H7 (cell line): ENCODE measurements at regions not wholly inside any gene's neighbourhood (a gene's known extent, or its start where the extent isn't known, plus 50 kb on each side); places are given as distances from the start of the nearest gene placed in this dataset.

Experiments
- DNase-seq: peaks from one replicate; pipeline ENCODE4 v3.0.0; 2012
- H3K27me3 ChIP-seq: 2 replicates; pipeline ENCODE4 v1.6.0; 2011; ENCODE audit warnings: mild to moderate bottlenecking, low read length; ENCODE audit not compliant: control insufficient read depth, insufficient read depth
- H3K36me3 ChIP-seq: replicated peaks from 2 replicates; pipeline ENCODE4 v1.5.1; 2011; ENCODE audit warnings: low read length; ENCODE audit not compliant: control insufficient read depth, insufficient read depth
- H3K4me3 ChIP-seq: 2 replicates; pipeline ENCODE4 v1.5.1; 2011; ENCODE audit warnings: low read depth, mild to moderate bottlenecking, control low read depth, low read length, moderate library complexity; ENCODE audit not compliant: insufficient read depth

GRCh38 chr11:115030166-115030565 lies 351.8 kb downstream of the NXPE2 start:
- Histone ChIP-seq H3K4me3 (no peak overlapping the region), H3K27me3 (no peaks in the 10 kb centered on the region), H3K36me3 (no peaks in the 10 kb centered on the region)
- DNase-seq: no peak

DNA sequence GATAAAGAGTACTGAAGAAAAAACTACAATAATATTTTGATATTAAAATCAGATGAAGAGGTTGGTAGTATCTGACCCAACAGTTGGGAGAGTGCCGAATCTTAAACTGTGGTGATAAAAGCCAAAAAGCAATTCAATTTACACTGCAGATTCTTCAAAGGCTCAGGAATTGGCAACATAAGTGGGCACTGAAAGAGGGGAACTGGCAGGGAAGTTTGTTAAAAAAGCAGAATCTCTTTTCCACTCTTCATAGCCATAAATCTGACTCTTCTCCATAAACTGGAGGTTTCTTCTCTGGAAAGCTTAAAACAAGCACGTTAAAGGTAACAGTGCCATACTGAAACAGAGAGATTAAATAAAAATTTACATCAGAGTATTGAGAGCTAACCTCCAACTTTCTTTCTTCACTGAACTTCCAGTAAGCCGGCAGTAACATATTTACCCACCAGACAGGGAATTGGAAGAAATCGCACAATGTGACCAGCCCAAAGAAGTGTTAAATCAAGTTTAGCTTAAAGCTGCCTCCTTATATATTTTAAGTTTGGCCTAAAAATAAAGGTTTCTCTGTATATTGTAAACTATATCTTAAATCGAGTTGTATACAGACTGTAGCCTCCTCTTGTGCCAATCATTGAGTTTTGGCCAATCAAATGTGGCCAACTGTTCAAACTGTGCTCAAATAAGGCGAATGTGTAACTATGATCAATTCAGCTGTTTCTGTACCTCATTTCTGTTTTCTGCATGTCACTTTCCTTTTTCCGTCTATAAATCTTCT lies 358.3 kb downstream of the NXPE2 start:
- no peak for DNase-seq
- Histone ChIP-seq H3K4me3 (no peak overlapping the region), H3K36me3 (no peaks in the 10 kb centered on the region), H3K27me3 (no peaks in the 10 kb centered on the region)

- H3K27me3 ChIP-seq: no peaks in the 10 kb centered on the region
- H3K4me3 ChIP-seq: no peak overlapping the region
- H3K36me3 ChIP-seq: no peaks in the 10 kb centered on the region
- peak; percentile 32 for DNase-seq
Measured at GRCh38 chr11:115042002-115042401, 363.7 kb downstream of the NXPE2 start.

GRCh38 chr11:115047631-115048030 lies 369.3 kb downstream of the NXPE2 start:
- no peak for DNase-seq
- Histone ChIP-seq H3K4me3 (no peak overlapping the region), H3K27me3 (no peaks in the 10 kb centered on the region; the same call in 1 of the 2 replicates), H3K36me3 (no peaks in the 10 kb centered on the region)

GRCh38 chr11:115049796-115050195 lies 371.5 kb downstream of the NXPE2 start:
- DNase-seq: no peak
- Histone ChIP-seq H3K27me3 (no peaks in the 10 kb centered on the region; the same call in 1 of the 2 replicates), H3K4me3 (no peak overlapping the region), H3K36me3 (no peaks in the 10 kb centered on the region)

DNA sequence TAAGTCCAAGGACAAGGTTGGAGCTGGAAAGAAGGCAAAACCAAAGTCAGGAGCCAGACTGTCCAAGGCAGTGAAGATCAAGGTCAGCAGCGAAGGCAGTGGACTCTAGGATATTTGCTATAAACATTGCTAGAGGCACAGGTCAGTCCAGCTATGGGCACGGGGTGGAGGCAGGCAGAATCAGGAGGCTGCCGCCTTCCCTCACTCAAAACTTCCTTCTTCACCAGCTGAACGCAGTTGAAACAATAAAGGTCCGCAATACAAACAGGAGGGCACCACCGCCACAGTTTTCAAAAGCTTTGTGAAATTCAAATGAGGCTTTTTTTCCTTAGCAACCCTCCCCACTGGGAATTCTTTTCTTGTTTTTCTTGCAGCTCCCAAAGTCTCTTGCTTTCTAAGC lies 372.4 kb downstream of the NXPE2 start:
- Histone ChIP-seq H3K27me3 (no peaks in the 10 kb centered on the region; the same call in 1 of the 2 replicates), H3K4me3 (no peak overlapping the region), H3K36me3 (no peaks in the 10 kb centered on the region)
- no peak for DNase-seq

GRCh38 chr11:115051938-115052590 lies 373.7 kb downstream of the NXPE2 start:
- H3K27me3 ChIP-seq: no peaks in the 10 kb centered on the region; the same call in 1 of the 2 replicates
- no peak overlapping the region for H3K4me3 ChIP-seq
- no peak for DNase-seq
- H3K36me3 ChIP-seq: no peaks in the 10 kb centered on the region

GRCh38 chr11:115052601-115053000 lies 374.3 kb downstream of the NXPE2 start:
- Histone ChIP-seq H3K27me3 (no peaks in the 10 kb centered on the region; the same call in 1 of the 2 replicates), H3K4me3 (no peak overlapping the region), H3K36me3 (no peaks in the 10 kb centered on the region)
- no peak for DNase-seq

DNA sequence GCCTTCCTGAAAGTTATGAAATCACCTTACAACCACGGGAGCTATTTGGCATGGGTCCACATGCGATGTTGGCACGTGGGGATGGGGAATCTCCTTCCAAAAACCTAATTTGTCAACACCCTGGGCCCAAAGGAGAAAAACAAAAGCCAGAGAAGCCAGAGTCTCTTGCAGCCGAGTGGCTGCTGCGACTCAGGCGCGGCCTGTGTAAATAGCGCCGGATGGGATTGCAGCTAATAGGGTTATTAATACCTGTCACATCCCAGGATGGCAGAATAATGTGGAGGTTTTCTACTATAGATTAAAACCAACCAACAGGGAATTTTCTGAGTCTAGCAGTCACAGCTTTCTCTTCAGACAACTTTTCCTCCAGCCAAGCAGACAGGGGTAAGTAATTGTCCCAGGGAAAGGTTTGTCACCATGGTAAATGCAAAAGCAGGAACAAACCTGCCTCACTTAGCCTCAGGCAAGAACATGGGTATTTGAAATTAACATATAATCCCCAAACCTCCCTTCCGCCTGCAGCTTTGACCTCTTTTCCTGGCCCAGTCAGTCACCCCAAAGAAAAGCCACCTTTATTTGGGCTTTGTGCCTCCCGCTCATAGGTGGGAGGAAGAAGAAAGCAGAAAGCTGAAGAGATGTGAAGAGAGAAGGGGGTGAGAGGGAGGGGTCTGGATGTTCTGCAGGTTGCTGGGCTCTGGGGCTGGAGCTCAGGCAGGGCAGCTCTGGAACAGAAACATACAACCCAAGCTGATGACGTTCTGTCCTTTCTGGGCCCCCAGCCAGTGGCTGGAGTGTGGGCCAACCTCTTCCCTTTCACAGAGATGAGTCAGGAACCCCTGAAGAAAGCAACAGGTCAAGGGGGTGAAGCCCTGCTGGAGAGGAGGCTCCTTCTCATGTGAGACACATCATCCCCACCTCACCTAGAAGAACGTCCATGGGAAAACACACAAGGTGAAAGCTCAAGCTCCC lies 376.5 kb downstream of the NXPE2 start:
- DNase-seq: no peak

DNA sequence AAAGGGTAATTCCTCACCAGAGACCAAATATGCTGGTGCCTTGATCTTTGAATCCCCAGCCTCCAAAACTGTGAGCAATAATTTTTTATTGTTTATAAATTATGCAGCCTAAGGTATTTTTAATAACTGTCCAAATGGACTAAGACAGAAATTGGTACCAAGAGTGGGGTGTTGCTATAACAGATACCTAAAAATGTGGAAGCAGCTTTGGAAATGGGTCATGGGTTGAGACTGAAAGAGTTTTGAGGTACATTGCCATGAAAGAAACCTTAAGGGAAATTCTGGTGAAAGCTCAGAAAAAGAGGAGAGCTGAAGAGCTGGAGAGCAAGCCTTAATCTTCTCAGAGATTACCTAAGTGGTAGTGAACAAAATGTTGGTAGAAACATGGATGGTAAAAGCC lies 378.2 kb downstream of the NXPE2 start:
- H3K4me3 ChIP-seq: no peak overlapping the region
- DNase-seq: no peak
- H3K27me3 ChIP-seq: no peaks in the 10 kb centered on the region; the same call in 1 of the 2 replicates
- no peaks in the 10 kb centered on the region for H3K36me3 ChIP-seq

More for the DNA sequence above, 376.5 kb downstream of the NXPE2 start:
- H3K27me3 ChIP-seq: no peaks in the 10 kb centered on the region; the same call in 1 of the 2 replicates
- H3K4me3 ChIP-seq: no peak overlapping the region
- H3K36me3 ChIP-seq: no peaks in the 10 kb centered on the region

DNA sequence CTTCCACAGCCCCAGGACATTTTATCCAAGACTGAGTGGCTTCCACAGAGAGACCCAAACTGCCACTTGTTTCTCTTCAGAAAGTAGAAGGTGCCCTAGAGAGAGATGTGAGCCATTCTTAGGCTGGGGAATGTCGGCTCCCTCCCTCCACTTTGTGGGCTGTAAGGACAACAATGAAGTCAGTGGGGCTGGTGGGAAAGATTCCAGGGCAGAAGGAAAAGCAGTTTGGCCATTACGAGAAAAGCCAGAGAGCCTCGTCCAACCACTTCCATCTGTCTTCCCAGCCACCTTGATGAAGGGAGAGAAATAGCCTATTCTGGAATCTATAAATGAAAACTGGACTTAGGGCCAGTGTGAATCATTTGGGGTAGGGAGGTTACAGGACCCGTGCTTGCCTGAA lies 382.5 kb downstream of the NXPE2 start:
- Histone ChIP-seq H3K36me3 (no peaks in the 10 kb centered on the region), H3K4me3 (no peak overlapping the region), H3K27me3 (no peaks in the 10 kb centered on the region; the same call in 1 of the 2 replicates)
- DNase-seq: no peak

- Histone ChIP-seq H3K4me3 (no peak overlapping the region), H3K27me3 (no peaks in the 10 kb centered on the region; the same call in 1 of the 2 replicates), H3K36me3 (no peaks in the 10 kb centered on the region)
- DNase-seq: no peak
Measured at GRCh38 chr11:115065314-115065713, 387.0 kb downstream of the NXPE2 start.

DNA sequence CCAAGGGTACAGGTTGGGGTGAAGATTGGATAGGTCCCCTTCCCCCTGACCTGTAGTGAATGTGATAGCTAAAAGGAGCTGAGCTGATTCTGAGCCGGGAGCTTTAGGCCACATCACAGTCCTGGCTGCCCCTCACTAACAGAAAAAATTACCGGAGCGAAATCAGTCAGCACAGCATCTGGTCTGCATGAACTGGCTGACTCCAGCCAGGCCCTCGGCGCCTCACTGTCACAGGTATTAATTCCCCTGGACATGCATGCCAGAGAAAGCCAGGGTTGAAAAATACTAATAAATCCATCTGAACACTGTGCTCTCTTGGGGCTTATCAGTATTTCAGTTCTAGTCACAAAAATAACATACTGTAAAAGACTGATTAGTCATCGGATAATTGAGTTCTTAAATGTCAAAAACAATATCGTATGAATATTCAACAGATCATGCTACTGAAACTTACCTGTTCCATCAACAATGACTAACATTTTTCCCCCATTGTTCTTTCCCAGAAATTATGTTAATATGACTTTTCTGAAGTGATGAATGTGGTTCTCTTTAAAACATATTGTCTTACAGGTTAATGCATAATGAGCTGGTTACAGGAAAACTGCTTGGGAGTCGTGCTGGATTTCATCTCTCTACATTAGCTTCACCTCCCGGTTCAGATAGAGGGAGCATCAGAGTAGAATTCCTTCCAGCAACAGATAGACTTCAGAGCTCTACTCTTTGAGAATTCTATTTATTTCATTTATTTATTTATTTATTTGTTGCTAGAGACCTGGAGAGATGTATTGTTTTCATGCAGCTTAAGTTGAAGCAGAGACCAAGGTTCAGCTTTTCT lies 387.7 kb downstream of the NXPE2 start:
- no peaks in the 10 kb centered on the region; the same call in 1 of the 2 replicates for H3K27me3 ChIP-seq
- no peak for DNase-seq
- H3K36me3 ChIP-seq: no peaks in the 10 kb centered on the region
- H3K4me3 ChIP-seq: no peak overlapping the region

DNA sequence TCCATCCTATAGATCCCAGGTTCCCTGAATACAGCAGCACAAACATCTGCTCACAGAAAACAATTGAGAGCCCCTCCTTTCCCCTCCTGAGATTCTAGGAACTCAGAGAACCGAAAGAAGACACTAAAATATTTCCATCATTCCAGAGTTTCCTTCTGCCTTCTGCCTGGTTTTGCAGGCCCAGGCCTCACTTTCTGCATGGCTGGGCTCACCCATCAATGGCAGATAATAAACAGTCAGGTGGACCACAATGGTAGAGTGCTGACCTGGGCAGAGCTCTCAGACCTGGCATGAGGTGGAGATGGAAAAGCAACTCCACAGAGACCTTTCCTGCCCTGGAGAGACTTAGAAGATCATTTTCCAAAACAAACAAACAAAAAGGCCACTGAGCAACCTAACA lies 389.1 kb downstream of the NXPE2 start:
- no peak overlapping the region for H3K4me3 ChIP-seq
- H3K36me3 ChIP-seq: no peaks in the 10 kb centered on the region
- DNase-seq: no peak
- no peaks in the 10 kb centered on the region for H3K27me3 ChIP-seq
